SK-N-SH treated with all-trans-retinoic acid at 6 μM for 48 hours (cell line): ENCODE measurements at regions not wholly inside any gene's neighbourhood (a gene's known extent, or its start where the extent isn't known, plus 50 kb on each side); places are given as distances from the start of the nearest gene placed in this dataset.

Experiments
- ATAC-seq: fragments of 200-7000 bp; cut with Tn5 transposase; 3 replicates; pipeline ENCODE4 v1.9.1; 2020; ENCODE audit warnings: mild to moderate bottlenecking, moderate library complexity
- ARNTL ChIP-seq: fragments of 450-650 bp; formaldehyde crosslinking; IDR thresholded peaks from 2 replicates; pipeline ENCODE4 v1.5.0; 2020; ENCODE audit warnings: low read depth, mild to moderate bottlenecking, moderate library complexity, borderline replicate concordance
- BACH2 ChIP-seq: fragments of 250-450 bp; sonication (Bioruptor Pico); IDR thresholded peaks from 2 replicates; pipeline ENCODE4 v1.9.0; 2021; ENCODE audit warnings: mild to moderate bottlenecking, borderline replicate concordance
- ESRRG ChIP-seq: fragments of 250-450 bp; sonication (Bioruptor Pico); IDR thresholded peaks from 2 replicates; pipeline ENCODE4 v1.6.1; 2021; ENCODE audit warnings: mild to moderate bottlenecking
- ISL1 ChIP-seq: fragments of 250-450 bp; sonication (Bioruptor Pico); IDR thresholded peaks from 2 replicates; pipeline ENCODE4 v2.1.2; 2022; ENCODE audit warnings: mild to moderate bottlenecking, moderate library complexity
- OSR1 ChIP-seq: fragments of 250-450 bp; sonication (Bioruptor Pico); IDR thresholded peaks from 2 replicates; pipeline ENCODE4 v1.8.0; 2022; ENCODE audit warnings: moderate library complexity, mild to moderate bottlenecking, inconsistent platforms
- PPARA ChIP-seq: fragments of 250-450 bp; sonication (Bioruptor Pico); IDR thresholded peaks from 2 replicates; pipeline ENCODE4 v1.5.0; 2020; ENCODE audit warnings: mild to moderate bottlenecking, borderline replicate concordance
- RARB ChIP-seq: fragments of 250-450 bp; sonication (Bioruptor Pico); IDR thresholded peaks from 2 replicates; pipeline ENCODE4 v1.8.0; 2021; ENCODE audit warnings: mild to moderate bottlenecking, moderate library complexity
- SNAI2 ChIP-seq: fragments of 250-450 bp; sonication (Bioruptor Pico); IDR thresholded peaks from 2 replicates; pipeline ENCODE4 v1.5.0; 2020; ENCODE audit warnings: mild to moderate bottlenecking, moderate library complexity
- TCF4 ChIP-seq: fragments of 250-450 bp; sonication (Bioruptor Pico); IDR thresholded peaks from 2 replicates; pipeline ENCODE4 v1.8.0; 2021; ENCODE audit warnings: mild to moderate bottlenecking, moderate library complexity, borderline replicate concordance
- TOX ChIP-seq: fragments of 250-450 bp; sonication (Bioruptor Pico); IDR thresholded peaks from 2 replicates; pipeline ENCODE4 v1.8.0; 2021; ENCODE audit warnings: mild to moderate bottlenecking, moderate library complexity, borderline replicate concordance
- ZC3H10 ChIP-seq: fragments of 250-450 bp; sonication (Bioruptor Pico); IDR thresholded peaks from 2 replicates; pipeline ENCODE4 v1.5.1; 2021; ENCODE audit warnings: mild to moderate bottlenecking, moderate library complexity
- ZFP3 ChIP-seq: fragments of 250-450 bp; sonication (Bioruptor Pico); IDR thresholded peaks from 2 replicates; pipeline ENCODE4 v1.5.0; 2020; ENCODE audit warnings: mild to moderate bottlenecking, moderate library complexity
- ZFP30 ChIP-seq: fragments of 450-650 bp; formaldehyde crosslinking; IDR thresholded peaks from 2 replicates; pipeline ENCODE4 v1.5.0; 2022; ENCODE audit warnings: mild to moderate bottlenecking, moderate library complexity
- ZNF565 ChIP-seq: fragments of 450-650 bp; formaldehyde crosslinking; conservative IDR thresholded peaks from 2 replicates; pipeline ENCODE4 v1.5.0; 2020; ENCODE audit warnings: low read depth, mild to moderate bottlenecking, moderate library complexity
- ZNF70 ChIP-seq: fragments of 450-650 bp; formaldehyde crosslinking; IDR thresholded peaks from 2 replicates; pipeline ENCODE4 v1.5.0; 2020; ENCODE audit warnings: mild to moderate bottlenecking, moderate library complexity
- ZNF8 ChIP-seq: fragments of 450-650 bp; formaldehyde crosslinking; IDR thresholded peaks from 2 replicates; pipeline ENCODE4 v1.5.0; 2020; ENCODE audit warnings: mild to moderate bottlenecking, moderate library complexity
- TF ChIP-seq, protein P1 (sequence below): fragments of 250-450 bp; sonication (Bioruptor Pico); IDR thresholded peaks from 2 replicates; pipeline ENCODE4 v1.5.1; 2020; ENCODE audit warnings: low read depth, mild to moderate bottlenecking, moderate library complexity
- TF ChIP-seq, protein P2 (sequence below): fragments of 250-450 bp; sonication (Bioruptor Pico); IDR thresholded peaks from 2 replicates; pipeline ENCODE4 v1.5.0; 2020; ENCODE audit warnings: mild to moderate bottlenecking, moderate library complexity
- TF ChIP-seq, protein P3 (sequence below): fragments of 250-450 bp; sonication (Bioruptor Pico); IDR thresholded peaks from 2 replicates; pipeline ENCODE4 v1.8.0; 2021; ENCODE audit warnings: low read depth, mild to moderate bottlenecking, moderate library complexity, borderline replicate concordance

DNA sequence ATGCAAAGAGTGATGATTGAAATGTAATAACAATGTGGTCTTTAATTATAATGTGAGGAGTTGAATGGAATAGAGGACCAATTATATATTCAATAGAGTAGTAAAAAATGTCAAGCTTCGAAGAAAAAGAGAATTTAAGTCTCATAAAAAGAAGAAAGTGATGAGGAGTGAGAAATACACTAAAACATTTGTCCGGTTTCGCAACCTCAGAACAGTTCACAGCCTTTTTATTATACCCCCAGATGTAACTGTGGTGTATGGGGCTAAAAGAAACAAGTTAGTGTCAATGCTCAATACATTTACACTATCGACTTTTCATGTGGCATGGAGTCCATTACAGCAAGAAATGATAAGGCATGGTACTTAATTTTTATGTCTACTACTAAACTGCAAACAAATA lies 386.5 kb upstream of the ATP11B start:
- no peak for ATAC-seq
- TF ChIP-seq, protein P1, sequence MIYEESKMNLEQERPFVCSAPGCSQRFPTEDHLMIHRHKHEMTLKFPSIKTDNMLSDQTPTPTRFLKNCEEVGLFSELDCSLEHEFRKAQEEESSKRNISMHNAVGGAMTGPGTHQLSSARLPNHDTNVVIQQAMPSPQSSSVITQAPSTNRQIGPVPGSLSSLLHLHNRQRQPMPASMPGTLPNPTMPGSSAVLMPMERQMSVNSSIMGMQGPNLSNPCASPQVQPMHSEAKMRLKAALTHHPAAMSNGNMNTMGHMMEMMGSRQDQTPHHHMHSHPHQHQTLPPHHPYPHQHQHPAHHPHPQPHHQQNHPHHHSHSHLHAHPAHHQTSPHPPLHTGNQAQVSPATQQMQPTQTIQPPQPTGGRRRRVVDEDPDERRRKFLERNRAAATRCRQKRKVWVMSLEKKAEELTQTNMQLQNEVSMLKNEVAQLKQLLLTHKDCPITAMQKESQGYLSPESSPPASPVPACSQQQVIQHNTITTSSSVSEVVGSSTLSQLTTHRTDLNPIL (CRISPR knock-in tag), result no peak
- no peak for TF ChIP-seq OSR1 (CRISPR knock-in tag)
- TF ChIP-seq BACH2, result no peak
- TF ChIP-seq ISL1 (CRISPR knock-in tag), result no peak
- TF ChIP-seq ZFP3 (CRISPR knock-in tag), result no peak
- no peak for TF ChIP-seq ZNF565 (CRISPR knock-in tag)
- TF ChIP-seq TOX (CRISPR knock-in tag), result no peak
- no peak for TF ChIP-seq ZFP30
- no peak for TF ChIP-seq ZNF70 (CRISPR knock-in tag)
- TF ChIP-seq, protein P2, sequence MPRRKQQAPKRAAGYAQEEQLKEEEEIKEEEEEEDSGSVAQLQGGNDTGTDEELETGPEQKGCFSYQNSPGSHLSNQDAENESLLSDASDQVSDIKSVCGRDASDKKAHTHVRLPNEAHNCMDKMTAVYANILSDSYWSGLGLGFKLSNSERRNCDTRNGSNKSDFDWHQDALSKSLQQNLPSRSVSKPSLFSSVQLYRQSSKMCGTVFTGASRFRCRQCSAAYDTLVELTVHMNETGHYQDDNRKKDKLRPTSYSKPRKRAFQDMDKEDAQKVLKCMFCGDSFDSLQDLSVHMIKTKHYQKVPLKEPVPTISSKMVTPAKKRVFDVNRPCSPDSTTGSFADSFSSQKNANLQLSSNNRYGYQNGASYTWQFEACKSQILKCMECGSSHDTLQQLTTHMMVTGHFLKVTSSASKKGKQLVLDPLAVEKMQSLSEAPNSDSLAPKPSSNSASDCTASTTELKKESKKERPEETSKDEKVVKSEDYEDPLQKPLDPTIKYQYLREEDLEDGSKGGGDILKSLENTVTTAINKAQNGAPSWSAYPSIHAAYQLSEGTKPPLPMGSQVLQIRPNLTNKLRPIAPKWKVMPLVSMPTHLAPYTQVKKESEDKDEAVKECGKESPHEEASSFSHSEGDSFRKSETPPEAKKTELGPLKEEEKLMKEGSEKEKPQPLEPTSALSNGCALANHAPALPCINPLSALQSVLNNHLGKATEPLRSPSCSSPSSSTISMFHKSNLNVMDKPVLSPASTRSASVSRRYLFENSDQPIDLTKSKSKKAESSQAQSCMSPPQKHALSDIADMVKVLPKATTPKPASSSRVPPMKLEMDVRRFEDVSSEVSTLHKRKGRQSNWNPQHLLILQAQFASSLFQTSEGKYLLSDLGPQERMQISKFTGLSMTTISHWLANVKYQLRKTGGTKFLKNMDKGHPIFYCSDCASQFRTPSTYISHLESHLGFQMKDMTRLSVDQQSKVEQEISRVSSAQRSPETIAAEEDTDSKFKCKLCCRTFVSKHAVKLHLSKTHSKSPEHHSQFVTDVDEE (CRISPR knock-in tag), result no peak
- TF ChIP-seq, all 23 proteins: peak for 0

DNA sequence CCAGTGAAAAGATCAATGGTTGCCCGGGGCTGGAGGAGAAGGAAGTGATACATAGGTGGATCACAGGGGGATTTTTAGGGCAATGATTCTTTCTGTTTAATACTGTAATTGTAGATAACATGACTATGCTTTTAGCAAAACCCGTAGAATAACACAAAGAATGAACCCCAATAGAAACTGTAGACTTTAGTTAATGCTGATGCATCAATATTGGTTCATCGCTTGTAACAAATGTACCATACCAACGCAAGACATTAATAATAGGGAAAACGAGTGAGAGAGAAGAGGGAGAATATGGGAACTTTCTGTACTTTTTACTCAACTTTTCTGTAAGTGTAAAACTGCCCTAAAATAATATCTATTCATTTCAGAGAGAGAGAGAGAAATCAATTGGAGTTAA lies 383.3 kb upstream of the ATP11B start:
- ATAC-seq, result no peak
- TF ChIP-seq TCF4 (CRISPR knock-in tag) (no peak), ZNF8 (CRISPR knock-in tag) (no peak), ZFP30 (no peak)
- TF ChIP-seq, all 23 proteins: peak for 0

DNA sequence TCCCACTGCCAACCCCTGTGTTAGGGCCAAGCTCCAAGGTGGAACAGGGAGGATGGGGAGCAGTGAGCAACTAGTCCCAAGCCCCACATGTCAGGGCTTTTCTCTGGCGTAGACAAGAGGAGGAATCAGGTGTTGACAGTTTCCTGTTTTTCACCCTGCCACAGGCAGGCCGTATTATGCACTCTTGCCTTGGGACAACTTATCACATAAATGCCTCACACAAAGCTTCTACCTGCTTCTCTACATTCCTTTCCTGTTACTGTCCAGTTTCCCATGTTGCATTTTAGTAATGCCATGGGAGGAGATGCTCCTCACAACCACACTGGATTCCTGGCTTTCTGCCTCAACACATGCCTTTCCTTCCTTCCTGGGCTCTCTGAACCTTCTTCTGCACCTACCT lies 381.2 kb upstream of the ATP11B start:
- no peak for ATAC-seq
- TF ChIP-seq ARNTL (CRISPR knock-in tag), result no peak
- TF ChIP-seq ZNF70 (CRISPR knock-in tag), result no peak
- TF ChIP-seq ZFP3 (CRISPR knock-in tag), result no peak
- no peak for TF ChIP-seq ZFP30
- no peak for TF ChIP-seq BACH2

GRCh38 chr3:182413061-182413460 lies 380.2 kb upstream of the ATP11B start:
- TF ChIP-seq ZNF8 (CRISPR knock-in tag) (no peak), ARNTL (CRISPR knock-in tag) (no peak), SNAI2 (CRISPR knock-in tag) (no peak), RARB (CRISPR knock-in tag) (no peak), ISL1 (CRISPR knock-in tag) (no peak), PPARA (no peak), ZC3H10 (CRISPR knock-in tag) (no peak), ZFP30 (no peak), ESRRG (CRISPR knock-in tag) (no peak), ZFP3 (CRISPR knock-in tag) (no peak), ZNF70 (CRISPR knock-in tag) (no peak), OSR1 (CRISPR knock-in tag) (no peak), ZNF565 (CRISPR knock-in tag) (no peak)
- TF ChIP-seq, protein P1 (CRISPR knock-in tag), result no peak
- TF ChIP-seq, protein P2 (CRISPR knock-in tag), result no peak
- TF ChIP-seq, protein P3, sequence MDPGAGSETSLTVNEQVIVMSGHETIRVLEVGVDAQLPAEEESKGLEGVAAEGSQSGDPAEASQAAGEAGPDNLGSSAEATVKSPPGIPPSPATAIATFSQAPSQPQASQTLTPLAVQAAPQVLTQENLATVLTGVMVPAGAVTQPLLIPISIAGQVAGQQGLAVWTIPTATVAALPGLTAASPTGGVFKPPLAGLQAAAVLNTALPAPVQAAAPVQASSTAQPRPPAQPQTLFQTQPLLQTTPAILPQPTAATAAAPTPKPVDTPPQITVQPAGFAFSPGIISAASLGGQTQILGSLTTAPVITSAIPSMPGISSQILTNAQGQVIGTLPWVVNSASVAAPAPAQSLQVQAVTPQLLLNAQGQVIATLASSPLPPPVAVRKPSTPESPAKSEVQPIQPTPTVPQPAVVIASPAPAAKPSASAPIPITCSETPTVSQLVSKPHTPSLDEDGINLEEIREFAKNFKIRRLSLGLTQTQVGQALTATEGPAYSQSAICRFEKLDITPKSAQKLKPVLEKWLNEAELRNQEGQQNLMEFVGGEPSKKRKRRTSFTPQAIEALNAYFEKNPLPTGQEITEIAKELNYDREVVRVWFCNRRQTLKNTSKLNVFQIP (CRISPR knock-in tag), result no peak
- no peak for ATAC-seq
